MM.1S (cell line): ENCODE measurements at regions not wholly inside any gene's neighbourhood (a gene's known extent, or its start where the extent isn't known, plus 50 kb on each side); places are given as distances from the start of the nearest gene placed in this dataset.

Experiments
- CTCF ChIP-seq: fragments of 300-600 bp; sonication (generic); IDR thresholded peaks from 2 replicates; pipeline ENCODE4 v1.5.1; 2016; ENCODE audit warnings: antibody characterized with exemption, low read length, mixed read lengths
- EZH2phosphoT487 ChIP-seq: fragments of 300-600 bp; sonication (generic); IDR thresholded peaks from 2 replicates; pipeline ENCODE4 v1.6.1; 2018; ENCODE audit warnings: antibody characterized with exemption, low read length

GRCh38 chr12:124680863-124681778, 113.7 kb upstream of the NCOR2 start:
- TF ChIP-seq CTCF (no peak), EZH2phosphoT487 (no peak)
